ENCODE measurements at regions not wholly inside any gene's neighbourhood (a gene's known extent, or its start where the extent isn't known, plus 50 kb on each side); places are given as distances from the start of the nearest gene placed in this dataset.

DNA sequence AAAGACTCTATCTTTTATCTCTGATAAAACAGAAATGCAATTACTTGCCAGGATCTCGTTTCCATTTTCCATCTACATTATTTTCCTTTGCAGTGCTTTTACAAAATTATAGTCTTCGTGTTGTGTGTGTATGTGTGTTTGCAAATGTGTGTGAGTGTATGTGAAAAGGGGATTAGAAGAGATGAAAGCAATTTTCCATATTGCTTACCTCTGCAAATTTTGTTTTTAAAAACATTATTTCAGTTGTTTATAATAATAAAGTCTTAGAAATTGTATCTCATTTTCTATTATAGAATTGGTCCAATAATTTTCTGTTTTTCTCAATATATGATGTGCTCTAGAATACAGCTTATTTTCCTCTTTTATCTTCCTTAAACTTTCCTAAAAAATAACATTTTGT is 421.3 kb upstream of the ANKRD30A start:
- no peak for TF ChIP-seq CTCF (IDR thresholded peaks at IDR 0.05)
- TF ChIP-seq POLR2A (IDR thresholded peaks at IDR 0.05): no peak

Measured in right lobe of liver (tissue), 4 donors.